ENCODE measurements at regions not wholly inside any gene's neighbourhood (a gene's known extent, or its start where the extent isn't known, plus 50 kb on each side); places are given as distances from the start of the nearest gene placed in this dataset.

- H3K4me1 ChIP-seq (ENCODE audit: control insufficient read depth in 1 of 2, low read depth in 2 of 2): no peaks in the 10 kb centered on the region
- no peak for TF ChIP-seq CTCF (IDR thresholded peaks at IDR 0.05)
- no peak overlapping the region for H3K4me3 ChIP-seq
- ATAC-seq (ENCODE audit: insufficient number of reproducible peaks, low FRiP score, low read depth) (no peak), DNase-seq (ENCODE audit: low spot score) (no peak)
- no peaks in the 10 kb centered on the region for H3K36me3 ChIP-seq
- no peaks in the 10 kb centered on the region for H3K9me3 ChIP-seq
- no peaks in the 10 kb centered on the region for H3K27me3 ChIP-seq (replicated peaks; ENCODE audit: insufficient read depth)
- no peak overlapping the region for H3K27ac ChIP-seq
Observed at GRCh38 chr6:144778773-144779492, 493.8 kb downstream of the UTRN start.

- no peaks in the 10 kb centered on the region for H3K27me3 ChIP-seq (replicated peaks; ENCODE audit: insufficient read depth)
- H3K36me3 ChIP-seq: no peaks in the 10 kb centered on the region
- H3K4me1 ChIP-seq (ENCODE audit: control insufficient read depth in 1 of 2, low read depth in 2 of 2): no peaks in the 10 kb centered on the region
- no peaks in the 10 kb centered on the region for H3K9me3 ChIP-seq
- DNase-seq (ENCODE audit: low spot score) (no peak), ATAC-seq (ENCODE audit: insufficient number of reproducible peaks, low FRiP score, low read depth) (no peak)
- H3K27ac ChIP-seq: no peak overlapping the region
- no peak overlapping the region for H3K4me3 ChIP-seq
- no peak for TF ChIP-seq CTCF (IDR thresholded peaks at IDR 0.05)
Observed at GRCh38 chr6:144781836-144782235, 496.7 kb downstream of the UTRN start.

- ATAC-seq (ENCODE audit: insufficient number of reproducible peaks, low FRiP score, low read depth) (no peak), DNase-seq (ENCODE audit: low spot score) (no peak)
- H3K36me3 ChIP-seq: no peaks in the 10 kb centered on the region
- H3K27ac ChIP-seq: no peak overlapping the region
- H3K27me3 ChIP-seq (replicated peaks; ENCODE audit: insufficient read depth): no peaks in the 10 kb centered on the region
- no peaks in the 10 kb centered on the region for H3K4me1 ChIP-seq (ENCODE audit: control insufficient read depth in 1 of 2, low read depth in 2 of 2)
- no peak overlapping the region for H3K4me3 ChIP-seq
- H3K9me3 ChIP-seq: no peaks in the 10 kb centered on the region
- no peak for TF ChIP-seq CTCF (IDR thresholded peaks at IDR 0.05)
Observed at GRCh38 chr6:144782634-144783033, 497.5 kb downstream of the UTRN start.

- Histone ChIP-seq H3K4me3 (no peak overlapping the region), H3K27me3 (replicated peaks; ENCODE audit: insufficient read depth) (no peaks in the 10 kb centered on the region), H3K36me3 (peaks cover under 1% of the 10 kb centered on the region), H3K27ac (no peak overlapping the region), H3K9me3 (no peaks in the 10 kb centered on the region), H3K4me1 (ENCODE audit: control insufficient read depth in 1 of 2, low read depth in 2 of 2) (no peaks in the 10 kb centered on the region)
- ATAC-seq (ENCODE audit: insufficient number of reproducible peaks, low FRiP score, low read depth) (no peak), DNase-seq (ENCODE audit: low spot score) (no peak)
- no peak for TF ChIP-seq CTCF (IDR thresholded peaks at IDR 0.05)
Observed at GRCh38 chr6:144785056-144785455, 499.9 kb downstream of the UTRN start.

GRCh38 chr6:144786825-144787224 lies 501.7 kb downstream of the UTRN start:
- TF ChIP-seq CTCF (IDR thresholded peaks at IDR 0.05): no peak
- peaks cover 2% of the 10 kb centered on the region for H3K36me3 ChIP-seq
- H3K27me3 ChIP-seq (replicated peaks; ENCODE audit: insufficient read depth): no peaks in the 10 kb centered on the region
- DNase-seq (ENCODE audit: low spot score) (no peak), ATAC-seq (ENCODE audit: insufficient number of reproducible peaks, low FRiP score, low read depth) (no peak)
- H3K27ac ChIP-seq: no peak overlapping the region
- H3K9me3 ChIP-seq: no peaks in the 10 kb centered on the region
- no peak overlapping the region for H3K4me3 ChIP-seq
- H3K4me1 ChIP-seq (ENCODE audit: control insufficient read depth in 1 of 2, low read depth in 2 of 2): no peaks in the 10 kb centered on the region
